Osteoblast (primary cell): ENCODE measurements at regions not wholly inside any gene's neighbourhood (a gene's known extent, or its start where the extent isn't known, plus 50 kb on each side); places are given as distances from the start of the nearest gene placed in this dataset.

Experiments used
- DNase-seq: peaks from one replicate; pipeline ENCODE4 v3.0.0; 2011; ENCODE audit warnings: low spot score, mixed read lengths; ENCODE audit not compliant: insufficient read length; ENCODE audit errors: missing footprints
- H2AFZ ChIP-seq: 2 replicates; pipeline ENCODE4 v1.6.0; 2011; ENCODE audit warnings: mild to moderate bottlenecking, low read length
- H3K27ac ChIP-seq: 2 replicates; pipeline ENCODE4 v1.5.1; 2011; ENCODE audit warnings: mild to moderate bottlenecking, low read depth, low read length, moderate library complexity
- H3K27me3 ChIP-seq: 2 replicates; pipeline ENCODE4 v1.6.0; 2012; ENCODE audit warnings: mild to moderate bottlenecking, control low read depth, inconsistent platforms, low read length, moderate library complexity; ENCODE audit not compliant: insufficient read depth
- H3K36me3 ChIP-seq: 2 replicates; pipeline ENCODE4 v1.5.1; 2011; ENCODE audit warnings: mild to moderate bottlenecking, low read length, control low read depth, moderate library complexity; ENCODE audit not compliant: insufficient read depth
- H3K4me1 ChIP-seq: 2 replicates; pipeline ENCODE4 v1.5.1; 2011; ENCODE audit warnings: mild to moderate bottlenecking, low read length, control low read depth, moderate library complexity; ENCODE audit not compliant: insufficient read depth
- H3K4me2 ChIP-seq: 2 replicates; pipeline ENCODE4 v1.6.0; 2011; ENCODE audit warnings: mild to moderate bottlenecking, low read length; ENCODE audit not compliant: insufficient read depth
- H3K4me3 ChIP-seq: fragments of 200-600 bp; sonication (generic); 3 replicates; pipeline ENCODE4 v1.5.1; 2012; ENCODE audit warnings: mild to moderate bottlenecking, low read length, inconsistent platforms; ENCODE audit not compliant: insufficient read depth
- H3K79me2 ChIP-seq: 2 replicates; pipeline ENCODE4 v1.6.0; 2012; ENCODE audit warnings: mild to moderate bottlenecking, low read length, control low read depth, inconsistent platforms; ENCODE audit not compliant: insufficient read depth
- H3K9me3 ChIP-seq: 2 replicates; pipeline ENCODE4 v1.5.1; 2011; ENCODE audit warnings: low read depth, low read length, control low read depth
- H4K20me1 ChIP-seq: 2 replicates; pipeline ENCODE4 v1.6.0; 2012; ENCODE audit warnings: mild to moderate bottlenecking, low read length, control low read depth; ENCODE audit not compliant: insufficient read depth
- CTCF ChIP-seq: IDR thresholded peaks from 2 replicates; pipeline ENCODE4 v1.5.1; 2011; ENCODE audit warnings: mild to moderate bottlenecking, low read depth, low read length, moderate library complexity; ENCODE audit errors: extremely low read depth

- Histone ChIP-seq H3K4me1 (peaks cover 4% of the 10 kb centered on the region), H3K36me3 (no peaks in the 10 kb centered on the region), H3K79me2 (no peaks in the 10 kb centered on the region), H2AFZ (peak overlapping the region; percentile 88), H4K20me1 (no peaks in the 10 kb centered on the region), H3K4me3 (peak overlapping the region; percentile 47), H3K9me3 (no peaks in the 10 kb centered on the region), H3K4me2 (peak overlapping the region; percentile 73), H3K27ac (peak overlapping the region; percentile 10), H3K27me3 (no peaks in the 10 kb centered on the region)
- no peak for TF ChIP-seq CTCF
- DNase-seq, result no peak
These were observed 161.8 kb upstream of the KCNJ16 start for GRCh38 chr17:69913216-69913615.

- no peak for DNase-seq
- Histone ChIP-seq H3K79me2 (no peaks in the 10 kb centered on the region), H3K4me1 (peaks cover 4% of the 10 kb centered on the region), H3K27me3 (no peaks in the 10 kb centered on the region), H3K27ac (no peak overlapping the region), H3K4me3 (peak overlapping the region; percentile 47), H3K36me3 (no peaks in the 10 kb centered on the region), H4K20me1 (no peaks in the 10 kb centered on the region), H2AFZ (peak overlapping the region; percentile 88), H3K9me3 (no peaks in the 10 kb centered on the region), H3K4me2 (peak overlapping the region; percentile 73)
- TF ChIP-seq CTCF, result no peak
These were observed 161.4 kb upstream of the KCNJ16 start for GRCh38 chr17:69913616-69914015.

DNA sequence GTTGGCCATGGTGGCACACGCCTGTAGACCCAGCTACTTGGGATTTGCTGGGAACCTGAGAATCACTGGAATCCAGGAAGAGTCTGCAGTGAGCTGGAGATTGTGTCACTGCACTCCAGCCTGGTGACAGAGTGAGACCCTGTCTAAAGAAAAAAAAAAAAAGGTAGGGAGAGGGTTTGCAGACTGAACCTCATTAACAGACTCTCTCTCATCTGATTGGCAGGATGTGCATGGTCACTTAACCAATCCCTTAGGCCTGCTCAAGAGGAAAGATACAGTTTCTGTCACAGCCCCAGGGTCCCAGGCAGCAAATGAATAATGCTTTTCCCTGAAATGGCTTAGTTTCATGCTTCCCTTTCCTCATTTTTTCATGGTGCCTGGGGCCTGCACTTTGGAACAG is 160.5 kb upstream of the KCNJ16 start:
- H3K4me2 ChIP-seq, result no peak overlapping the region
- H2AFZ ChIP-seq, result no peak overlapping the region
- H3K4me1 ChIP-seq, result peaks cover 4% of the 10 kb centered on the region
- H4K20me1 ChIP-seq, result no peaks in the 10 kb centered on the region
- no peaks in the 10 kb centered on the region for H3K79me2 ChIP-seq
- no peaks in the 10 kb centered on the region for H3K9me3 ChIP-seq
- no peak overlapping the region for H3K27ac ChIP-seq
- no peak overlapping the region for H3K4me3 ChIP-seq
- H3K27me3 ChIP-seq, result no peaks in the 10 kb centered on the region
- DNase-seq, result no peak
- no peak for TF ChIP-seq CTCF
- H3K36me3 ChIP-seq, result no peaks in the 10 kb centered on the region

- Histone ChIP-seq H3K36me3 (no peaks in the 10 kb centered on the region), H3K4me2 (no peak overlapping the region), H3K4me1 (peaks cover 4% of the 10 kb centered on the region), H3K9me3 (peaks cover 1% of the 10 kb centered on the region), H3K27ac (no peak overlapping the region), H3K27me3 (no peaks in the 10 kb centered on the region), H3K79me2 (no peaks in the 10 kb centered on the region), H3K4me3 (no peak overlapping the region), H4K20me1 (no peaks in the 10 kb centered on the region), H2AFZ (no peak overlapping the region)
- DNase-seq, result no peak
- no peak for TF ChIP-seq CTCF
These were observed 158.3 kb upstream of the KCNJ16 start for GRCh38 chr17:69916761-69917160.
